A549 (cell line): ENCODE measurements at regions not wholly inside any gene's neighbourhood (a gene's known extent, or its start where the extent isn't known, plus 50 kb on each side); places are given as distances from the start of the nearest gene placed in this dataset.

ENCODE experiments used
- ATAC-seq, 2 experiments: fragments of 200-7000 bp in 1 of 2; fragments of >200 bp in 1 of 2; cut with Nextera tagmentation in 1 of 2; cut with Tn5 transposase in 1 of 2; 3 replicates each; pipeline versions ENCODE4 v1.8.0 to v1.9.1; 2018 to 2020; ENCODE audit warnings: mild to moderate bottlenecking in 1 of 2, moderate library complexity in 1 of 2
- CTCF ChIA-PET: fragments of 300-600 bp; sonication (Branson Sonifier 250); formaldehyde crosslinking; extraction: SDS; loops from one replicate; lab custom pipeline; 2021; ENCODE audit warnings: antibody characterized with exemption, inconsistent platforms; lab: Yijun Ruan, JAX
- POLR2A ChIA-PET: fragments of 350-600 bp; formaldehyde crosslinking; extraction: SDS; loops from one replicate; lab custom pipeline; 2021; ENCODE audit warnings: antibody characterized with exemption, inconsistent platforms; lab: Yijun Ruan, JAX
- DNase-seq, 2 experiments: peaks; one replicate each; pipeline versions ENCODE4 v3.0.0 to v3.0.0-alpha.2; 2011 to 2016; ENCODE audit warnings: low read depth in 1 of 2, low spot score in 1 of 2
- FAIRE-seq: peaks from 2 replicates; lab custom pipeline; 2011; peaks lifted over from hg19 to GRCh38; lab: Jason Lieb, UNC
- H3K27ac ChIP-seq, 2 experiments: fragments of >200 bp; sonication (Bioruptor Twin); formaldehyde crosslinking; 3 replicates each; pipeline ENCODE4 v1.5.1; 2016 to 2017
- H3K4me1 ChIP-seq: fragments of >200 bp; sonication (Bioruptor Twin); formaldehyde crosslinking; 3 replicates; pipeline ENCODE4 v1.6.1; 2016
- H3K4me2 ChIP-seq: fragments of >200 bp; sonication (Bioruptor Twin); formaldehyde crosslinking; 3 replicates; pipeline ENCODE4 v1.6.1; 2016
- H3K4me3 ChIP-seq: fragments of >200 bp; sonication (Bioruptor Twin); formaldehyde crosslinking; 3 replicates; pipeline ENCODE4 v1.5.1; 2016
- H3K9me3 ChIP-seq: fragments of >200 bp; sonication (Bioruptor Twin); formaldehyde crosslinking; 3 replicates; pipeline ENCODE4 v1.6.1; 2016
- ATOH8 ChIP-seq: fragments of 250-450 bp; sonication (Bioruptor Pico); IDR thresholded peaks from 2 replicates; pipeline ENCODE4 v1.5.0; 2020; ENCODE audit warnings: low read depth, mild to moderate bottlenecking, moderate library complexity
- BHLHE40 ChIP-seq: IDR thresholded peaks from 2 replicates; pipeline ENCODE4 v1.6.1; 2012; ENCODE audit warnings: low read depth, low read length, inconsistent platforms
- CBX2 ChIP-seq: fragments of 200-600 bp; sonication (generic); IDR thresholded peaks from 2 replicates; pipeline ENCODE4 v1.6.1; 2016; ENCODE audit warnings: low read depth, mild to moderate bottlenecking, borderline replicate concordance
- CHD2 ChIP-seq: fragments of 150-350 bp; IDR thresholded peaks from 2 replicates; pipeline ENCODE4 v1.6.1; 2014; ENCODE audit warnings: low read length; ENCODE audit not compliant: partially characterized antibody
- EHF ChIP-seq: fragments of 250-450 bp; sonication (Bioruptor Pico); IDR thresholded peaks from 2 replicates; pipeline ENCODE4 v1.5.0; 2020; ENCODE audit warnings: mild to moderate bottlenecking
- EHMT2 ChIP-seq: fragments of 200-600 bp; sonication (generic); IDR thresholded peaks from 2 replicates; pipeline ENCODE4 v1.6.1; 2016; ENCODE audit warnings: antibody characterized with exemption, low read depth, mild to moderate bottlenecking, moderate library complexity
- HES2 ChIP-seq: fragments of >200 bp; sonication (Bioruptor Twin); formaldehyde crosslinking; IDR thresholded peaks from 2 replicates; pipeline ENCODE4 v1.6.1; 2016
- HEYL ChIP-seq: fragments of 250-450 bp; sonication (Bioruptor Pico); IDR thresholded peaks from 2 replicates; pipeline ENCODE4 v1.8.0; 2021; ENCODE audit warnings: mild to moderate bottlenecking, moderate library complexity
- HOXB13 ChIP-seq: fragments of 250-450 bp; sonication (Bioruptor Pico); IDR thresholded peaks from 2 replicates; pipeline ENCODE4 v1.5.0; 2020; ENCODE audit warnings: low read depth, mild to moderate bottlenecking, moderate library complexity
- KDM1A ChIP-seq: fragments of 200-600 bp; sonication (generic); IDR thresholded peaks from 2 replicates; pipeline ENCODE4 v1.6.1; 2016; ENCODE audit warnings: low read depth, mild to moderate bottlenecking
- MAFK ChIP-seq: fragments of 450-650 bp; IDR thresholded peaks from 2 replicates; pipeline ENCODE4 v1.6.1; 2014; ENCODE audit not compliant: partially characterized antibody
- MYC ChIP-seq: IDR thresholded peaks from 2 replicates; pipeline ENCODE4 v1.6.1; 2012; ENCODE audit warnings: mild to moderate bottlenecking, inconsistent platforms, low read length, improper control_type of control experiment, borderline replicate concordance
- NPAS2 ChIP-seq: fragments of 250-450 bp; sonication (Bioruptor Pico); IDR thresholded peaks from 2 replicates; pipeline ENCODE4 v1.8.0; 2022; ENCODE audit warnings: mild to moderate bottlenecking, moderate library complexity, borderline replicate concordance
- RAD21 ChIP-seq, 2 experiments: fragments of >200 bp in 1 of 2; sonication (Bioruptor Twin) in 1 of 2; formaldehyde crosslinking in 1 of 2; IDR thresholded peaks in 1 of 2; conservative IDR thresholded peaks in 1 of 2; 2 replicates in 1 of 2; 3 replicates in 1 of 2; pipeline ENCODE4 v1.6.1; 2012 to 2018; ENCODE audit warnings: inconsistent platforms in 1 of 2
- REST ChIP-seq: fragments of 200-600 bp; sonication (generic); IDR thresholded peaks from 2 replicates; pipeline ENCODE4 v1.6.1; 2016; ENCODE audit warnings: antibody characterized with exemption, mild to moderate bottlenecking, moderate library complexity
- RFX5 ChIP-seq: fragments of 450-650 bp; IDR thresholded peaks from 2 replicates; pipeline ENCODE4 v1.7.1; 2014; ENCODE audit warnings: antibody characterized with exemption, mild to moderate bottlenecking, moderate library complexity
- SMC3 ChIP-seq: fragments of >200 bp; sonication (Bioruptor Twin); formaldehyde crosslinking; IDR thresholded peaks from 3 replicates; pipeline ENCODE4 v1.6.1; 2018; ENCODE audit warnings: inconsistent platforms
- SREBF2 ChIP-seq: fragments of 450-650 bp; IDR thresholded peaks from 2 replicates; pipeline ENCODE4 v1.6.1; 2014; ENCODE audit warnings: mild to moderate bottlenecking, moderate library complexity
- WGBS: methylation state at CpG from one replicate; pipeline ENCODE4 v1.1.6; 2017; ENCODE audit errors: missing lambda C conversion rate; 5-methylcytosine and 5-hydroxymethylcytosine counted together
- TF ChIP-seq, protein P1 (sequence below): fragments of 250-450 bp; sonication (Bioruptor Pico); IDR thresholded peaks from 2 replicates; pipeline ENCODE4 v1.5.0; 2021; ENCODE audit warnings: mild to moderate bottlenecking, moderate library complexity, borderline replicate concordance
- TF ChIP-seq, protein P2 (sequence below): IDR thresholded peaks from 2 replicates; pipeline ENCODE4 v1.6.1; 2012

- Histone ChIP-seq H3K4me2 (no peak overlapping the region), H3K9me3 (no peaks in the 10 kb centered on the region), H3K4me3 (no peak overlapping the region), H3K27ac (no peak overlapping the region), H3K4me1 (peaks cover 21% of the 10 kb centered on the region)
- no peak for TF ChIP-seq SMC3
- no peak for TF ChIP-seq EHMT2
- TF ChIP-seq KDM1A = no peak
- TF ChIP-seq, protein P1, sequence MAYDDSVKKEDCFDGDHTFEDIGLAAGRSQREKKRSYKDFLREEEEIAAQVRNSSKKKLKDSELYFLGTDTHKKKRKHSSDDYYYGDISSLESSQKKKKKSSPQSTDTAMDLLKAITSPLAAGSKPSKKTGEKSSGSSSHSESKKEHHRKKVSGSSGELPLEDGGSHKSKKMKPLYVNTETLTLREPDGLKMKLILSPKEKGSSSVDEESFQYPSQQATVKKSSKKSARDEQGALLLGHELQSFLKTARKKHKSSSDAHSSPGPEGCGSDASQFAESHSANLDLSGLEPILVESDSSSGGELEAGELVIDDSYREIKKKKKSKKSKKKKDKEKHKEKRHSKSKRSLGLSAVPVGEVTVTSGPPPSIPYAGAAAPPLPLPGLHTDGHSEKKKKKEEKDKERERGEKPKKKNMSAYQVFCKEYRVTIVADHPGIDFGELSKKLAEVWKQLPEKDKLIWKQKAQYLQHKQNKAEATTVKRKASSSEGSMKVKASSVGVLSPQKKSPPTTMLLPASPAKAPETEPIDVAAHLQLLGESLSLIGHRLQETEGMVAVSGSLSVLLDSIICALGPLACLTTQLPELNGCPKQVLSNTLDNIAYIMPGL = no peak
- no peak for TF ChIP-seq REST
- no peak for TF ChIP-seq BHLHE40
- no peak for TF ChIP-seq RAD21 (conservative IDR thresholded peaks at IDR 0.05 in 1 of 2, IDR thresholded peaks at IDR 0.05 in 1 of 2)
- TF ChIP-seq MYC = no peak
- no peak for TF ChIP-seq NPAS2 (CRISPR knock-in tag)
- TF ChIP-seq MAFK = no peak
- no peak for TF ChIP-seq EHF
- no peak for TF ChIP-seq HEYL (CRISPR knock-in tag)
- no peak for TF ChIP-seq CHD2
- no peak for TF ChIP-seq HES2
- no peak for TF ChIP-seq ATOH8 (CRISPR knock-in tag)
- TF ChIP-seq, protein P2, sequence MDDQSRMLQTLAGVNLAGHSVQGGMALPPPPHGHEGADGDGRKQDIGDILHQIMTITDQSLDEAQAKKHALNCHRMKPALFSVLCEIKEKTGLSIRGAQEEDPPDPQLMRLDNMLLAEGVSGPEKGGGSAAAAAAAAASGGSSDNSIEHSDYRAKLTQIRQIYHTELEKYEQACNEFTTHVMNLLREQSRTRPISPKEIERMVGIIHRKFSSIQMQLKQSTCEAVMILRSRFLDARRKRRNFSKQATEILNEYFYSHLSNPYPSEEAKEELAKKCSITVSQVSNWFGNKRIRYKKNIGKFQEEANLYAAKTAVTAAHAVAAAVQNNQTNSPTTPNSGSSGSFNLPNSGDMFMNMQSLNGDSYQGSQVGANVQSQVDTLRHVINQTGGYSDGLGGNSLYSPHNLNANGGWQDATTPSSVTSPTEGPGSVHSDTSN = no peak
- TF ChIP-seq SREBF2 = no peak
- no peak for TF ChIP-seq HOXB13 (CRISPR knock-in tag)
- DNase-seq = no peak
- ChIA-PET POLR2A (no interaction called here), CTCF (interaction anchor here (1.2 to 1.3 kb wide), 2 partner anchors 20 to 21 kb away, joined by 3 to 6 read pairs; no protein-coding TSS in a partner anchor)
- no peak for ATAC-seq
- WGBS = 59% methylated on average over 6 of the region's 6 CpGs
- no peak for FAIRE-seq
Measured at GRCh38 chr7:111654343-111654742, 92.1 kb upstream of the IMMP2L start.

GRCh38 chr7:111653846-111654245 is 91.6 kb upstream of the IMMP2L start:
- ChIA-PET CTCF (interaction anchor here (1.2 to 1.3 kb wide), 2 partner anchors 20 to 21 kb away, joined by 3 to 6 read pairs; no protein-coding TSS in a partner anchor), POLR2A (no interaction called here)
- DNase-seq = no peak
- H3K27ac ChIP-seq = no peak overlapping the region
- ATAC-seq = no peak
- no peak for TF ChIP-seq RFX5
- no peak for TF ChIP-seq CBX2
- no peak for TF ChIP-seq HOXB13 (CRISPR knock-in tag)
- no peak for FAIRE-seq
- no peak overlapping the region for H3K4me3 ChIP-seq
- H3K4me1 ChIP-seq = peaks cover 21% of the 10 kb centered on the region
- WGBS = 98% methylated on average over 3 of the region's 3 CpGs
- H3K9me3 ChIP-seq = no peaks in the 10 kb centered on the region
- H3K4me2 ChIP-seq = no peak overlapping the region
